Right lobe of liver (tissue), 6 donors: ENCODE measurements at regions not wholly inside any gene's neighbourhood (a gene's known extent, or its start where the extent isn't known, plus 50 kb on each side); places are given as distances from the start of the nearest gene placed in this dataset.

Experiments
- ATAC-seq, 4 donors: fragments of 200-7000 bp; cut with Tn5 transposase; one replicate each; pipeline ENCODE4 v1.9.1; 2020; ENCODE audit warnings: mild to moderate bottlenecking in 4 of 4, moderate library complexity in 4 of 4
- DNase-seq, 3 donors: peaks; one replicate each; pipeline ENCODE4 v3.0.0-alpha.2; 2020
- H3K27ac ChIP-seq, 3 donors: fragments of 200-600 bp; one replicate each; pipeline ENCODE4 v1.8.0; 2022
- H3K27me3 ChIP-seq, 2 donors: fragments of 200-600 bp; one replicate each; pipeline ENCODE4 v1.8.0; 2022
- H3K36me3 ChIP-seq, 4 donors: fragments of 200-600 bp; sonication (generic) in 1 of 4; one replicate each; pipeline versions ENCODE4 v1.5.1 to v1.8.0; 2017 to 2022; ENCODE audit warnings: control low read depth in 1 of 4
- H3K4me1 ChIP-seq, 4 donors: fragments of 200-600 bp; sonication (generic) in 1 of 4; one replicate each; pipeline versions ENCODE4 v1.5.1 to v1.8.0; 2017 to 2022; ENCODE audit warnings: control low read depth in 1 of 4
- H3K4me3 ChIP-seq, 3 donors: fragments of 200-600 bp; one replicate each; pipeline ENCODE4 v1.8.0; 2022
- H3K9me3 ChIP-seq, 4 donors: fragments of 200-600 bp; sonication (generic) in 1 of 4; one replicate each; pipeline versions ENCODE4 v1.5.1 to v1.8.0; 2017 to 2022; ENCODE audit warnings: control low read depth in 1 of 4
- CTCF ChIP-seq, 4 donors: fragments of 200-600 bp in 3 of 4; fragments of 450-650 bp in 1 of 4; IDR thresholded peaks; one replicate each; pipeline versions ENCODE4 v1.5.1 to v1.8.0; 2016 to 2022; ENCODE audit warnings: antibody characterized with exemption in 4 of 4, mild to moderate bottlenecking in 2 of 4
- POLR2A ChIP-seq: fragments of 450-650 bp; IDR thresholded peaks from one replicate; pipeline ENCODE4 v1.6.1; 2017; ENCODE audit warnings: antibody characterized with exemption, mild to moderate bottlenecking
- WGBS: methylation state at CpG from one replicate; pipeline ENCODE4 v1.1.6; 2018; ENCODE audit warnings: low coverage, low lambda C conversion rate; ENCODE audit not compliant: insufficient coverage; ENCODE audit errors: missing lambda C conversion rate; 5-methylcytosine and 5-hydroxymethylcytosine counted together
- intact Hi-C, 2 donors: fragments of 100-400 bp; cut with DNase I; formaldehyde crosslinking; loops; one replicate each; pipeline versions ENCODE4 v1.11.2 to v1.14.1; 2022
- donor health status: DM: no; HTN: yes; CAD: no.
- donor health status: DM: no; HTN: no; CAD: no.
- donor health status: DM: no; HTN: no; CAD: no.
- donor health status: DM: no; HTN: yes; CAD: no.
- donor health status: DM: no; HTN: yes; CAD: no.

DNA sequence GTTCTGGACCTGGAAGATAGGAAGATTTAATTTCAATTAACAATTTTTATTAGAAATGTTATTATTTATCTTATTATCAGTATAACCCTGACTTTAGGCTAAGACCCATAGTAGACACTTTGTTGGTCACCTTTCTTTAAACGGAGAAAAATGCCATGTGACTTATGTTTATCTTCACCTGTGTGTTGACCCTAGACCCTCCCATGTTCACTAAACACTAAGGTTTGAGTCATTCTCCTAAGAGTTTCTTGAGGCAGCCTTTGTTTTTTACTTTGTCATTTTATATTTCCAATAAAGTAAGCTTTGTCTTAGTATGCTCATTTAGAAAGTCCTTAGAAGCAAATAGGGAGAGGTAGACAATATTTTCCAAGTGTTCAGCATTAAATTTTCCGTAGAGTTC, 771.7 kb downstream of the METTL15 start:
- H3K27me3 ChIP-seq: no peaks in the 10 kb centered on the region
- no peak overlapping the region for H3K27ac ChIP-seq
- 42% methylated on average over 2 of the region's 2 CpGs for WGBS
- no peak for TF ChIP-seq POLR2A
- TF ChIP-seq CTCF (IDR thresholded peaks at IDR 0.05): no peak
- no peak overlapping the region for H3K4me3 ChIP-seq
- H3K9me3 ChIP-seq: no peaks in the 10 kb centered on the region
- no peaks in the 10 kb centered on the region for H3K36me3 ChIP-seq
- no peak for DNase-seq
- intact Hi-C loops: no loop called here
- H3K4me1 ChIP-seq: no peaks in the 10 kb centered on the region
- ATAC-seq: no peak

GRCh38 chr11:28878025-28878424, 769.8 kb downstream of the METTL15 start:
- intact Hi-C loops: no loop called here
- DNase-seq (no peak), ATAC-seq (no peak)
- no peak overlapping the region for H3K27ac ChIP-seq
- no peaks in the 10 kb centered on the region for H3K9me3 ChIP-seq
- no peak overlapping the region for H3K4me3 ChIP-seq
- no peak for TF ChIP-seq CTCF (IDR thresholded peaks at IDR 0.05)
- TF ChIP-seq POLR2A: no peak
- WGBS: 39% methylated on average over 4 of the region's 4 CpGs
- no peaks in the 10 kb centered on the region for H3K27me3 ChIP-seq
- H3K4me1 ChIP-seq: no peaks in the 10 kb centered on the region
- no peaks in the 10 kb centered on the region for H3K36me3 ChIP-seq

DNA sequence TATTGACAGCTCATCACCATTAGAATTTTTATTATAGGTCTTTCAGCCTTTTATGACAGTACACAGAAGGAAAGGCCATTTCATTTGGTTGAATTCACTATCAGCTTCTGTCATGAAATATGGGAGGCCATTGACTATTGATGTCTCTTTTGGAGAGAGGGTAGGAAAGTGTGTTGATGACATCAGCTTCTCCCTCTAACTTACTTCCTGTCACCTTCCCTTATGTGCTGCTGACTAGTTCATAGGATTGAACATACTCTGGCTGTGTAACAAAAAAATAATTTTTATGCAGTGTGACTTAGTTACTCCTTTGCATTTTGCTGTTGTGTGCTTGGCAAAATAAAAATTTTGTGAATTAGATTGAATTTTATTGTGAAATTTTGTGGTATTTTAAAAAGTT, 769.2 kb downstream of the METTL15 start:
- TF ChIP-seq POLR2A (no peak), CTCF (IDR thresholded peaks at IDR 0.05) (no peak)
- H3K27me3 ChIP-seq: no peaks in the 10 kb centered on the region
- no peak overlapping the region for H3K4me3 ChIP-seq
- H3K27ac ChIP-seq: no peak overlapping the region
- DNase-seq (no peak), ATAC-seq (no peak)
- no peaks in the 10 kb centered on the region for H3K4me1 ChIP-seq
- no peaks in the 10 kb centered on the region for H3K36me3 ChIP-seq
- intact Hi-C loops: no loop called here
- no peaks in the 10 kb centered on the region for H3K9me3 ChIP-seq

DNA sequence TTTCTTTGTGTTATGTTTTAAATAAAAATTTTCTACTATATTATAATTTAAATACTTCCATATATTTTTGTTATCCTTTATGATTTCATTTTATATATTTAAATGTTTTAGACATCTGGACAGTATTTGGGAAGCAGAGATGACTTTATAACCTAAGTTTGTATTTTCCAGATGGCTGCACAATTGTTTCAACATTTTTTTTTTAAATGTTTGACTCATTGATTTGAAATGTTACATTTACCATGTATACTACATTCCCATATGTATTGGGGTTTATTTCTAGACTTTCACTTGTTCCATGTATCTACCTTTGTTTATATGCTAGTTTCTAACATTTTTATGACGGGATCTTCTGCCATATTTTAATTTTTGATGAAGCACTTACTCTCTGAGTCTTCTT, 766.5 kb downstream of the METTL15 start:
- Histone ChIP-seq H3K36me3 (no peaks in the 10 kb centered on the region), H3K27ac (no peak overlapping the region), H3K9me3 (no peaks in the 10 kb centered on the region), H3K4me3 (no peak overlapping the region), H3K27me3 (no peaks in the 10 kb centered on the region), H3K4me1 (no peaks in the 10 kb centered on the region)
- 61% methylated on average over 1 of the region's 1 CpG for WGBS
- DNase-seq (no peak), ATAC-seq (no peak)
- intact Hi-C loops: no loop called here
- no peak for TF ChIP-seq POLR2A
- TF ChIP-seq CTCF (IDR thresholded peaks at IDR 0.05): no peak

GRCh38 chr11:28871090-28871489, 762.9 kb downstream of the METTL15 start:
- Histone ChIP-seq H3K27ac (no peak overlapping the region), H3K4me3 (no peak overlapping the region), H3K4me1 (no peaks in the 10 kb centered on the region), H3K36me3 (no peaks in the 10 kb centered on the region), H3K27me3 (no peaks in the 10 kb centered on the region), H3K9me3 (no peaks in the 10 kb centered on the region)
- TF ChIP-seq CTCF (IDR thresholded peaks at IDR 0.05) (no peak), POLR2A (no peak)
- DNase-seq: no peak
- intact Hi-C loops: no loop called here
- ATAC-seq: no peak
- 80% methylated on average over 1 of the region's 1 CpG for WGBS
